DOHH2 (cell line): ENCODE measurements at regions not wholly inside any gene's neighbourhood (a gene's known extent, or its start where the extent isn't known, plus 50 kb on each side); places are given as distances from the start of the nearest gene placed in this dataset.

Source experiments
- CTCF ChIP-seq: fragments of 200-600 bp; sonication (generic); IDR thresholded peaks from one replicate; pipeline ENCODE4 v1.5.1; 2014; ENCODE audit warnings: antibody characterized with exemption, mild to moderate bottlenecking, low read depth, low read length; ENCODE audit not compliant: poor library complexity, severe bottlenecking
- EZH2phosphoT487 ChIP-seq: fragments of 200-600 bp; sonication (generic); IDR thresholded peaks from 2 replicates; pipeline ENCODE4 v1.6.1; 2017; ENCODE audit warnings: borderline replicate concordance, mild to moderate bottlenecking, antibody characterized with exemption, low read length, moderate library complexity, mixed read lengths

- TF ChIP-seq CTCF (no peak), EZH2phosphoT487 (no peak)
Measured at GRCh38 chr7:136348142-136348541, 371.0 kb upstream of the MTPN start.
